ENCODE measurements at regions not wholly inside any gene's neighbourhood (a gene's known extent, or its start where the extent isn't known, plus 50 kb on each side); places are given as distances from the start of the nearest gene placed in this dataset.

DNA sequence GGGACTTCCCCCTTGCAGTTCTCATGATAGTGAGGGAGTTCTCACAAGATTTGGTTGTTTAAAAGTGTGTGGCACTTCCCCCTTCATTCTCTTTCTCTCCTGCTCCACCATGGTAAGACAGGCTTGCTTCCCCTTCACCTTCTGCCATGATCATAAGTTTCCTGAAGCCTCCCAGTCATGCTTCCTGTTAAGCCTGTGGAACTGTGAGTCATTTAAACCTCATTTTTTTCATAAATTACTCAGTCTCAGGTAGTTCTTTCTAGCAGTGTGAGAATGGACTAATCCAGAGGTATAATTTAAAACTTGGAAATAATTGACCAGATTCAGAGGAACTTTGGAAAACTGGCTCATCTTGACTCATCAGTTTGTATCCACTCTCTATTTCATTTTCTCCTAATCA, 129.0 kb downstream of the TMEM47 start:
- DNase-seq (ENCODE audit: low spot score) (no peak), ATAC-seq (ENCODE audit: insufficient number of reproducible peaks, low FRiP score, low read depth) (no peak)
- Histone ChIP-seq H3K27me3 (replicated peaks; ENCODE audit: insufficient read depth) (no peaks in the 10 kb centered on the region), H3K4me3 (no peak overlapping the region), H3K27ac (no peak overlapping the region), H3K4me1 (ENCODE audit: control insufficient read depth in 1 of 2, low read depth in 2 of 2) (no peaks in the 10 kb centered on the region), H3K36me3 (no peaks in the 10 kb centered on the region), H3K9me3 (no peaks in the 10 kb centered on the region)
- TF ChIP-seq, protein P1, sequence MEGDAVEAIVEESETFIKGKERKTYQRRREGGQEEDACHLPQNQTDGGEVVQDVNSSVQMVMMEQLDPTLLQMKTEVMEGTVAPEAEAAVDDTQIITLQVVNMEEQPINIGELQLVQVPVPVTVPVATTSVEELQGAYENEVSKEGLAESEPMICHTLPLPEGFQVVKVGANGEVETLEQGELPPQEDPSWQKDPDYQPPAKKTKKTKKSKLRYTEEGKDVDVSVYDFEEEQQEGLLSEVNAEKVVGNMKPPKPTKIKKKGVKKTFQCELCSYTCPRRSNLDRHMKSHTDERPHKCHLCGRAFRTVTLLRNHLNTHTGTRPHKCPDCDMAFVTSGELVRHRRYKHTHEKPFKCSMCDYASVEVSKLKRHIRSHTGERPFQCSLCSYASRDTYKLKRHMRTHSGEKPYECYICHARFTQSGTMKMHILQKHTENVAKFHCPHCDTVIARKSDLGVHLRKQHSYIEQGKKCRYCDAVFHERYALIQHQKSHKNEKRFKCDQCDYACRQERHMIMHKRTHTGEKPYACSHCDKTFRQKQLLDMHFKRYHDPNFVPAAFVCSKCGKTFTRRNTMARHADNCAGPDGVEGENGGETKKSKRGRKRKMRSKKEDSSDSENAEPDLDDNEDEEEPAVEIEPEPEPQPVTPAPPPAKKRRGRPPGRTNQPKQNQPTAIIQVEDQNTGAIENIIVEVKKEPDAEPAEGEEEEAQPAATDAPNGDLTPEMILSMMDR (IDR thresholded peaks at IDR 0.05) = no peak

DNA sequence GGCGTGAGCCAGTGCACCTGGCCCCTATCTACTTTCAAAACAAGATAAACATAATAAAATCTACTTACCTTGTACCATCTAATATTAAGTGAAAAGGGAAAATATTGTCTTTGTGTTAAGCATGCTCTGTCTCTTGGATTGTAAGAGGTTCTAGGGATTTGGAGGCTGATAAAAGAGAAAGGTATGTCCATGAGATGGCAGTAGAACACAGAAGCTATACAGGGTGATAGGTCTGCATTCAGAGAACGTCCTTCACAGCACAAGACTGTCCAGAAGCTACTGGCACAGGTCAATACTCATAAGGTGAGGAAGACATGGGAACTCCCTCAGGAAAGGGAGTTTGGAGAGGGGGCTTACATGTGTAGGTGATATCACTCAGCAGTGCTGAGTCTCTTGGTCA, 135.5 kb downstream of the TMEM47 start:
- no peaks in the 10 kb centered on the region for H3K27me3 ChIP-seq (replicated peaks; ENCODE audit: insufficient read depth)
- TF ChIP-seq, protein P1 (IDR thresholded peaks at IDR 0.05) = no peak
- no peak overlapping the region for H3K27ac ChIP-seq
- no peaks in the 10 kb centered on the region for H3K9me3 ChIP-seq
- no peak overlapping the region for H3K4me3 ChIP-seq
- no peak for DNase-seq (ENCODE audit: low spot score)
- no peak for ATAC-seq (ENCODE audit: insufficient number of reproducible peaks, low FRiP score, low read depth)
- no peaks in the 10 kb centered on the region for H3K36me3 ChIP-seq
- H3K4me1 ChIP-seq (ENCODE audit: control insufficient read depth in 1 of 2, low read depth in 2 of 2) = no peaks in the 10 kb centered on the region

DNA sequence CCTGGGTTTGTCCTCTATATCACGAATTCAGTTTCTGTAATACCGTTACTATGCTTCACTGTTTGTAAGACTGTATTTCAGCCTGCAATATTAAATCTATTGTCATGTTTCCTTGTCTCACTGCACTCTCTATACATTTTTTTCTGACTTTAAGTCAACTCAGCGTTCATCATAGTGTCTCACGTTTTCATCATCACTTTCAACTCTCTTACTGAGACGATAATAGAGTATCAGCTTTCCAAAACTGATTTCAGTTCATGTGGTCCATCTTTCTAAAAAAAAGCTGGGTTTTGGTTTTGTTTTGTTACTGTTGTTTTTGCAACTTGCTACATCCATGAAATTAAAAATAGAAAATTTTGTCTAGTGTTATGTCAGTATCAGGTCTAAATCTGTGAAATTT, 147.7 kb downstream of the TMEM47 start:
- Histone ChIP-seq H3K27me3 (replicated peaks; ENCODE audit: insufficient read depth) (no peaks in the 10 kb centered on the region), H3K9me3 (no peaks in the 10 kb centered on the region), H3K4me3 (no peak overlapping the region), H3K27ac (no peak overlapping the region), H3K4me1 (ENCODE audit: control insufficient read depth in 1 of 2, low read depth in 2 of 2) (no peaks in the 10 kb centered on the region), H3K36me3 (no peaks in the 10 kb centered on the region)
- TF ChIP-seq, protein P1 (IDR thresholded peaks at IDR 0.05) = no peak
- DNase-seq (ENCODE audit: low spot score) (no peak), ATAC-seq (ENCODE audit: insufficient number of reproducible peaks, low FRiP score, low read depth) (no peak)

DNA sequence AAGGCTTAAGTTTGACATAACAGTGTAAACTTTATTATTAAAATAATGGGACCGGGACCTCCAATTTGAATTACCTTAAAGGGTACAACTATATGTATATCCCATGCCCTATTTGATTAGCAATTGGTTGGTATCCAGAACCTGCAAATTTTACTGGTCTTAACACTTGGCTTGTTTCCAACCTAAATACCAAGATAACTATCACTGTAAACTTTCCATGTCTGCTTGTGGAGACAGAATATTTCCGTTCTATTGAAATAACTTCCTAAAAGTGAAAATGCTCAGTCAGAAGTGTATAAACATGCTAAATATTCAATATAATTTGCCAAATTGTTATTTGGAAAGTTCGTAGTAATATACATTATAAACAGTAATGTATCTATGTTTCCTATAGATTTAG, 154.0 kb downstream of the TMEM47 start:
- Histone ChIP-seq H3K4me1 (ENCODE audit: control insufficient read depth in 1 of 2, low read depth in 2 of 2) (no peaks in the 10 kb centered on the region), H3K27me3 (replicated peaks; ENCODE audit: insufficient read depth) (no peaks in the 10 kb centered on the region), H3K36me3 (no peaks in the 10 kb centered on the region), H3K4me3 (no peak overlapping the region), H3K9me3 (no peaks in the 10 kb centered on the region), H3K27ac (no peak overlapping the region)
- TF ChIP-seq, protein P1 (IDR thresholded peaks at IDR 0.05) = no peak
- ATAC-seq (ENCODE audit: insufficient number of reproducible peaks, low FRiP score, low read depth) (no peak), DNase-seq (ENCODE audit: low spot score) (no peak)

DNA sequence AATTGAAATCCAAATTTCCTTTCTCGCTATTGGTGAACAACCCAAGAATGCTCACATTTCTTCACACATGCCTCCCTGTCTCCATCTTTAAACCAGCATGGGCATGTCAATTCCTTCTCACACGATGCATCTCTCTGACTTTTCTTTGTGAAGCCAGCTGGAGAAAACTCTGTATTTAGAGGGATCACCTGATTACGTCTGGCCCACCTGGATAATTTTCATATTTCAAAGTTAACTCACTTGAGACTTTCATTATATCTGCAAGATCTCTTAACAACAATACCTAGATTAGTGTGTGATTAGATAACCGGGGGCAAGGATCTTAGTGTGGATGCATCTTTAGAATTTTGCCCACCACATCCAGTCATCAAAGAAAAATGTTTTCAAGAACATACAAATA, 164.0 kb downstream of the TMEM47 start:
- no peaks in the 10 kb centered on the region for H3K36me3 ChIP-seq
- H3K4me3 ChIP-seq = no peak overlapping the region
- H3K4me1 ChIP-seq (ENCODE audit: control insufficient read depth in 1 of 2, low read depth in 2 of 2) = no peaks in the 10 kb centered on the region
- no peak overlapping the region for H3K27ac ChIP-seq
- no peak for DNase-seq (ENCODE audit: low spot score)
- ATAC-seq (ENCODE audit: insufficient number of reproducible peaks, low FRiP score, low read depth) = no peak
- TF ChIP-seq, protein P1 (IDR thresholded peaks at IDR 0.05) = no peak
- H3K9me3 ChIP-seq = no peaks in the 10 kb centered on the region
- H3K27me3 ChIP-seq (replicated peaks; ENCODE audit: insufficient read depth) = no peaks in the 10 kb centered on the region

Data from thoracic aorta (tissue), 2 donors.